CD14-positive monocyte (primary cell): ENCODE measurements at regions not wholly inside any gene's neighbourhood (a gene's known extent, or its start where the extent isn't known, plus 50 kb on each side); places are given as distances from the start of the nearest gene placed in this dataset.

Experiments used
- DNase-seq, 3 donors: peaks; one replicate each; pipeline ENCODE4 v3.0.0-alpha.2; 2011 to 2022
- H2AFZ ChIP-seq: 2 replicates; pipeline ENCODE4 v1.6.0; 2012; ENCODE audit warnings: mild to moderate bottlenecking, low read depth, low read length, inconsistent platforms; ENCODE audit not compliant: insufficient read depth, poor library complexity, severe bottlenecking
- H3K27ac ChIP-seq, 2 donors: 1 replicate in 1 of 2; 2 replicates in 1 of 2; pipeline ENCODE4 v1.5.1; 2012 to 2013; ENCODE audit warnings: low read length in 2 of 2, control low read depth in 1 of 2, inconsistent platforms in 1 of 2, low read depth in 1 of 2, mild to moderate bottlenecking in 1 of 2
- H3K27me3 ChIP-seq, 2 donors: one replicate each; pipeline versions ENCODE4 v1.6.0 to v1.6.1; 2011 to 2013; ENCODE audit warnings: low read length in 2 of 2; ENCODE audit not compliant: control insufficient read depth in 2 of 2, insufficient read depth in 2 of 2
- H3K36me3 ChIP-seq, 2 donors: replicated peaks in 1 of 2; 1 replicate in 1 of 2; 2 replicates in 1 of 2; pipeline versions ENCODE4 v1.5.1 to v1.6.1; 2012 to 2013; ENCODE audit warnings: low read length in 2 of 2, control low read depth in 1 of 2, inconsistent platforms in 1 of 2, mild to moderate bottlenecking in 1 of 2; ENCODE audit not compliant: insufficient read depth in 2 of 2, control insufficient read depth in 1 of 2
- H3K4me1 ChIP-seq, 2 donors: 1 replicate in 1 of 2; 2 replicates in 1 of 2; pipeline versions ENCODE4 v1.5.1 to v1.6.1; 2012 to 2013; ENCODE audit warnings: low read length in 2 of 2, control low read depth in 1 of 2, inconsistent platforms in 1 of 2, mild to moderate bottlenecking in 1 of 2, moderate library complexity in 1 of 2; ENCODE audit not compliant: insufficient read depth in 2 of 2, control insufficient read depth in 1 of 2
- H3K4me2 ChIP-seq: replicated peaks from 2 replicates; pipeline ENCODE3; 2012; ENCODE audit warnings: low read length, moderate library complexity, mild to moderate bottlenecking; ENCODE audit not compliant: poor library complexity, severe bottlenecking; ENCODE audit errors: extremely low read depth
- H3K4me3 ChIP-seq, 3 experiments: fragments of 200-600 bp in 1 of 3; sonication (generic) in 1 of 3; replicated peaks in 1 of 3; 1 replicate in 2 of 3; 2 replicates in 1 of 3; pipeline ENCODE4 v1.5.1; 2011 to 2013; ENCODE audit warnings: low read length in 3 of 3, mild to moderate bottlenecking in 3 of 3, control low read depth in 2 of 3, low read depth in 2 of 3, inconsistent platforms in 1 of 3, moderate library complexity in 1 of 3
- H3K79me2 ChIP-seq: 2 replicates; pipeline ENCODE4 v1.6.0; 2012; ENCODE audit warnings: mild to moderate bottlenecking, control low read depth, inconsistent platforms, low read length, moderate library complexity; ENCODE audit not compliant: insufficient read depth
- H3K9ac ChIP-seq: 2 replicates; pipeline ENCODE4 v1.6.0; 2017; ENCODE audit warnings: low read length, mild to moderate bottlenecking; ENCODE audit not compliant: insufficient read depth, poor library complexity, severe bottlenecking
- H3K9me3 ChIP-seq, 2 donors: replicated peaks in 1 of 2; 1 replicate in 1 of 2; 2 replicates in 1 of 2; pipeline versions ENCODE4 v1.5.1 to v1.6.1; 2012 to 2013; ENCODE audit warnings: low read length in 2 of 2, control low read depth in 1 of 2; ENCODE audit not compliant: control insufficient read depth in 1 of 2, insufficient read depth in 1 of 2
- H4K20me1 ChIP-seq: 2 replicates; pipeline ENCODE4 v1.6.0; 2012; ENCODE audit warnings: mild to moderate bottlenecking, low read length, control low read depth, moderate library complexity; ENCODE audit not compliant: insufficient read depth
- H3K27ac Mint-ChIP-seq, 7 donors: one replicate each; pipeline ENCODE4 v1.8.0; 2020; ENCODE audit warnings: mild to moderate bottlenecking in 7 of 7, mixed read lengths in 7 of 7, moderate library complexity in 6 of 7, inconsistent platforms in 2 of 7
- H3K27me3 Mint-ChIP-seq, 3 donors: one replicate each; pipeline ENCODE4 v1.8.0; 2021 to 2022; ENCODE audit warnings: low read depth in 3 of 3, mild to moderate bottlenecking in 3 of 3, mixed read lengths in 3 of 3, moderate library complexity in 3 of 3, inconsistent platforms in 1 of 3
- H3K36me3 Mint-ChIP-seq, 2 donors: one replicate each; pipeline ENCODE4 v1.8.0; 2020; ENCODE audit warnings: mixed read lengths in 2 of 2, inconsistent platforms in 1 of 2, mild to moderate bottlenecking in 1 of 2
- H3K4me1 Mint-ChIP-seq: one replicate; pipeline ENCODE4 v1.8.0; 2020; ENCODE audit warnings: mild to moderate bottlenecking, mixed read lengths
- H3K4me3 Mint-ChIP-seq, 2 donors: one replicate each; pipeline ENCODE4 v1.8.0; 2020; ENCODE audit warnings: mild to moderate bottlenecking in 2 of 2, mixed read lengths in 2 of 2, moderate library complexity in 1 of 2
- H3K9me3 Mint-ChIP-seq, 7 donors: one replicate each; pipeline ENCODE4 v1.8.0; 2020 to 2022; ENCODE audit warnings: mixed read lengths in 7 of 7, mild to moderate bottlenecking in 6 of 7, moderate library complexity in 6 of 7, inconsistent platforms in 2 of 7
- WGBS: methylation state at CpG from one replicate; pipeline ENCODE4 v1.1.5; 2013; ENCODE audit warnings: missing lambda C conversion rate; ENCODE audit not compliant: insufficient coverage; 5-methylcytosine and 5-hydroxymethylcytosine counted together
- intact Hi-C, 2 donors: fragments of 100-400 bp; cut with micrococcal nuclease; formaldehyde crosslinking; loops; one replicate each; pipeline versions ENCODE4 v1.15.0 to v1.15.1; 2023
- TF ChIP-seq, protein P1 (sequence below): fragments of 200-600 bp; IDR thresholded peaks from one replicate; pipeline ENCODE4 v1.8.0; 2022; ENCODE audit warnings: antibody characterized with exemption, mild to moderate bottlenecking

GRCh38 chr13:108426893-108427292, 157.4 kb downstream of the TNFSF13B start:
- Mint-ChIP-seq H3K4me1 (no peaks in the 10 kb centered on the region), H3K36me3 (no peaks in the 10 kb centered on the region), H3K27me3 (no peaks in the 10 kb centered on the region), H3K4me3 (no peak overlapping the region), H3K9me3 (peaks cover 0 to 9% (median 6%) of the 10 kb centered on the region in 7 donors), H3K27ac (no peak overlapping the region)
- H3K27me3 ChIP-seq = no peaks in the 10 kb centered on the region
- TF ChIP-seq, protein P1, sequence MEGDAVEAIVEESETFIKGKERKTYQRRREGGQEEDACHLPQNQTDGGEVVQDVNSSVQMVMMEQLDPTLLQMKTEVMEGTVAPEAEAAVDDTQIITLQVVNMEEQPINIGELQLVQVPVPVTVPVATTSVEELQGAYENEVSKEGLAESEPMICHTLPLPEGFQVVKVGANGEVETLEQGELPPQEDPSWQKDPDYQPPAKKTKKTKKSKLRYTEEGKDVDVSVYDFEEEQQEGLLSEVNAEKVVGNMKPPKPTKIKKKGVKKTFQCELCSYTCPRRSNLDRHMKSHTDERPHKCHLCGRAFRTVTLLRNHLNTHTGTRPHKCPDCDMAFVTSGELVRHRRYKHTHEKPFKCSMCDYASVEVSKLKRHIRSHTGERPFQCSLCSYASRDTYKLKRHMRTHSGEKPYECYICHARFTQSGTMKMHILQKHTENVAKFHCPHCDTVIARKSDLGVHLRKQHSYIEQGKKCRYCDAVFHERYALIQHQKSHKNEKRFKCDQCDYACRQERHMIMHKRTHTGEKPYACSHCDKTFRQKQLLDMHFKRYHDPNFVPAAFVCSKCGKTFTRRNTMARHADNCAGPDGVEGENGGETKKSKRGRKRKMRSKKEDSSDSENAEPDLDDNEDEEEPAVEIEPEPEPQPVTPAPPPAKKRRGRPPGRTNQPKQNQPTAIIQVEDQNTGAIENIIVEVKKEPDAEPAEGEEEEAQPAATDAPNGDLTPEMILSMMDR = no peak
- H3K9ac ChIP-seq = no peak overlapping the region
- no peak overlapping the region for H3K4me2 ChIP-seq
- H3K4me1 ChIP-seq = no peaks in the 10 kb centered on the region
- intact Hi-C loops = no loop called here
- no peaks in the 10 kb centered on the region for H3K79me2 ChIP-seq
- no peak for DNase-seq
- H3K9me3 ChIP-seq = peaks cover 0 to 2% of the 10 kb centered on the region in 2 donors
- H2AFZ ChIP-seq = no peak overlapping the region
- no CpG with 5 or more reads among the region's 1 CpG for WGBS
- H4K20me1 ChIP-seq = no peaks in the 10 kb centered on the region
- no peaks in the 10 kb centered on the region for H3K36me3 ChIP-seq
- no peak overlapping the region for H3K4me3 ChIP-seq
- no peak overlapping the region for H3K27ac ChIP-seq

GRCh38 chr13:108427355-108427754, 157.8 kb downstream of the TNFSF13B start:
- Histone ChIP-seq H4K20me1 (no peaks in the 10 kb centered on the region), H3K9ac (no peak overlapping the region), H3K79me2 (no peaks in the 10 kb centered on the region), H3K27ac (no peak overlapping the region), H3K9me3 (peaks cover 0 to 2% of the 10 kb centered on the region in 2 donors), H3K4me2 (no peak overlapping the region), H3K36me3 (no peaks in the 10 kb centered on the region), H3K4me1 (no peaks in the 10 kb centered on the region), H3K4me3 (no peak overlapping the region), H3K27me3 (no peaks in the 10 kb centered on the region), H2AFZ (no peak overlapping the region)
- Mint-ChIP-seq H3K4me3 (no peak overlapping the region), H3K27ac (no peak overlapping the region), H3K4me1 (no peaks in the 10 kb centered on the region), H3K27me3 (no peaks in the 10 kb centered on the region), H3K36me3 (no peaks in the 10 kb centered on the region), H3K9me3 (peaks cover 0 to 9% (median 6%) of the 10 kb centered on the region in 7 donors)
- TF ChIP-seq, protein P1 = no peak
- intact Hi-C loops = no loop called here
- no CpG with 5 or more reads among the region's 4 CpGs for WGBS
- no peak for DNase-seq
